ENCODE measurements at regions not wholly inside any gene's neighbourhood (a gene's known extent, or its start where the extent isn't known, plus 50 kb on each side); places are given as distances from the start of the nearest gene placed in this dataset.

- intact Hi-C loops (cut with DNase I) = no loop called here
- DNase-seq (ENCODE audit: low spot score) = no peak
Observed at GRCh38 chr3:110791995-110792686, 279.5 kb upstream of the NECTIN3 start.

GRCh38 chr3:110793611-110794010 is 278.0 kb upstream of the NECTIN3 start:
- no peak for DNase-seq (ENCODE audit: low spot score)
- intact Hi-C loops (cut with DNase I) = no loop called here

GRCh38 chr3:110795163-110795562 is 276.5 kb upstream of the NECTIN3 start:
- no peak for DNase-seq (ENCODE audit: low spot score)
- intact Hi-C loops (cut with DNase I) = no loop called here

- DNase-seq (ENCODE audit: low spot score) = no peak
- intact Hi-C loops (cut with DNase I) = no loop called here
Observed at GRCh38 chr3:110799271-110799670, 272.3 kb upstream of the NECTIN3 start.

- no peak for DNase-seq (ENCODE audit: low spot score)
- intact Hi-C loops (cut with DNase I) = no loop called here
Observed at GRCh38 chr3:110804856-110805255, 266.8 kb upstream of the NECTIN3 start.

- intact Hi-C loops (cut with DNase I) = no loop called here
- no peak for DNase-seq (ENCODE audit: low spot score)
Observed at GRCh38 chr3:110806924-110807323, 264.7 kb upstream of the NECTIN3 start.

- intact Hi-C loops (cut with DNase I) = no loop called here
- no peak for DNase-seq (ENCODE audit: low spot score)
Observed at GRCh38 chr3:110808630-110809029, 263.0 kb upstream of the NECTIN3 start.

- no peak for DNase-seq (ENCODE audit: low spot score)
- intact Hi-C loops (cut with DNase I) = no loop called here
Observed at GRCh38 chr3:110810356-110810755, 261.3 kb upstream of the NECTIN3 start.

- intact Hi-C loops (cut with DNase I) = no loop called here
- no peak for DNase-seq (ENCODE audit: low spot score)
Observed at GRCh38 chr3:110811050-110811449, 260.6 kb upstream of the NECTIN3 start.

- no peak for DNase-seq (ENCODE audit: low spot score)
- intact Hi-C loops (cut with DNase I) = no loop called here
Observed at GRCh38 chr3:110813541-110813940, 258.1 kb upstream of the NECTIN3 start.

- DNase-seq (ENCODE audit: low spot score) = no peak
- intact Hi-C loops (cut with DNase I) = no loop called here
Observed at GRCh38 chr3:110814170-110815007, 257.2 kb upstream of the NECTIN3 start.

- no peak for DNase-seq (ENCODE audit: low spot score)
- intact Hi-C loops (cut with DNase I) = no loop called here
Observed at GRCh38 chr3:110815008-110815583, 256.5 kb upstream of the NECTIN3 start.

- no peak for DNase-seq (ENCODE audit: low spot score)
- intact Hi-C loops (cut with DNase I) = no loop called here
Observed at GRCh38 chr3:110816008-110816407, 255.6 kb upstream of the NECTIN3 start.

- DNase-seq (ENCODE audit: low spot score) = no peak
- intact Hi-C loops (cut with DNase I) = no loop called here
Observed at GRCh38 chr3:110821586-110821985, 250.0 kb upstream of the NECTIN3 start.

- intact Hi-C loops (cut with DNase I) = no loop called here
- DNase-seq (ENCODE audit: low spot score) = no peak
Observed at GRCh38 chr3:110822971-110823370, 248.6 kb upstream of the NECTIN3 start.

GRCh38 chr3:110846971-110847370 is 224.6 kb upstream of the NECTIN3 start:
- intact Hi-C loops (cut with DNase I) = no loop called here
- DNase-seq (ENCODE audit: low spot score) = no peak

- intact Hi-C loops (cut with DNase I) = no loop called here
- DNase-seq (ENCODE audit: low spot score) = no peak
Observed at GRCh38 chr3:110849064-110849463, 222.6 kb upstream of the NECTIN3 start.

GRCh38 chr3:110851736-110852135 is 219.9 kb upstream of the NECTIN3 start:
- intact Hi-C loops (cut with DNase I) = no loop called here

GRCh38 chr3:110855207-110855606 is 216.4 kb upstream of the NECTIN3 start:
- DNase-seq (ENCODE audit: low spot score) = no peak
- intact Hi-C loops (cut with DNase I) = no loop called here

More at GRCh38 chr3:110851736-110852135, 219.9 kb upstream of the NECTIN3 start:
- DNase-seq (ENCODE audit: low spot score) = no peak

GRCh38 chr3:110856916-110857315 is 214.7 kb upstream of the NECTIN3 start:
- DNase-seq (ENCODE audit: low spot score) = no peak
- intact Hi-C loops (cut with DNase I) = no loop called here

GRCh38 chr3:110858549-110858948 is 213.1 kb upstream of the NECTIN3 start:
- intact Hi-C loops (cut with DNase I) = no loop called here

More at GRCh38 chr3:110858549-110858948, 213.1 kb upstream of the NECTIN3 start:
- DNase-seq (ENCODE audit: low spot score) = no peak
